ENCODE measurements at regions not wholly inside any gene's neighbourhood (a gene's known extent, or its start where the extent isn't known, plus 50 kb on each side); places are given as distances from the start of the nearest gene placed in this dataset.

GRCh38 chr4:113825272-113825671 is 63.7 kb upstream of the CAMK2D start (continued):
- TF ChIP-seq CEBPZ (IDR thresholded peaks at IDR 0.05; ENCODE audit: low read depth, low read length) = no peak
- TF ChIP-seq HSF1 (IDR thresholded peaks at IDR 0.05; ENCODE audit: low read depth, low read length) = no peak
- no peak for TF ChIP-seq PML (IDR thresholded peaks at IDR 0.05; ENCODE audit: low read length)
- no peak for TF ChIP-seq FOXK2 (IDR thresholded peaks at IDR 0.05)
- no peak for TF ChIP-seq ZNF384 (IDR thresholded peaks at IDR 0.05; ENCODE audit: borderline replicate concordance, low read depth, low read length)
- TF ChIP-seq SIN3A (IDR thresholded peaks at IDR 0.05; ENCODE audit: low read depth, low read length) = no peak
- no peak for TF ChIP-seq NFYB (IDR thresholded peaks at IDR 0.05; ENCODE audit: insufficient read depth, low read depth, low read length)
- no peak for TF ChIP-seq SIX5 (IDR thresholded peaks at IDR 0.05; ENCODE audit: low read depth, low read length, severe bottlenecking)
- TF ChIP-seq ETV6 (conservative IDR thresholded peaks at IDR 0.05 in 1 of 2, IDR thresholded peaks at IDR 0.05 in 1 of 2; ENCODE audit: borderline replicate concordance in 1 of 2, low read depth in 1 of 2) = peak in 1 of 2 experiments; percentile 41; a peak in 1 of 4 replicates
- TF ChIP-seq ATF3 (IDR thresholded peaks at IDR 0.05; ENCODE audit: borderline replicate concordance, extremely low read depth, low read depth, low read length) = no peak
- no peak for TF ChIP-seq CHD1 (IDR thresholded peaks at IDR 0.05; ENCODE audit: low read depth, low read length)
- TF ChIP-seq DPF2 (IDR thresholded peaks at IDR 0.05) = peak; percentile 48; the same call in 1 of the 2 replicates
- no peak for TF ChIP-seq TARDBP (IDR thresholded peaks at IDR 0.05; ENCODE audit: borderline replicate concordance)
- TF ChIP-seq CBX3 (IDR thresholded peaks at IDR 0.05; ENCODE audit: borderline replicate concordance, low read depth) = no peak
- no peak for TF ChIP-seq MYB (IDR thresholded peaks at IDR 0.05; ENCODE audit: borderline replicate concordance, low read depth, low read length)
- no peak for TF ChIP-seq CEBPB (IDR thresholded peaks at IDR 0.05; ENCODE audit: borderline replicate concordance in 1 of 2, low read depth in 2 of 2, low read length in 2 of 2)
- peak; percentile 34; the same call in 1 of the 2 replicates for TF ChIP-seq PKNOX1 (IDR thresholded peaks at IDR 0.05)
- no peak for TF ChIP-seq KLF5 (IDR thresholded peaks at IDR 0.05; ENCODE audit: partially characterized antibody)
- TF ChIP-seq IRF5 (IDR thresholded peaks at IDR 0.05; ENCODE audit: borderline replicate concordance) = no peak
- no peak for TF ChIP-seq CTCF (IDR thresholded peaks at IDR 0.05 in 2 of 3, conservative IDR thresholded peaks at IDR 0.05 in 1 of 3; ENCODE audit: control insufficient read depth in 2 of 3, extremely low read depth in 1 of 3, insufficient read depth in 1 of 3, low read depth in 3 of 3, low read length in 3 of 3)
- no peak for TF ChIP-seq KAT2A (conservative IDR thresholded peaks at IDR 0.05; ENCODE audit: control insufficient read depth, low read depth, low read length)
